PFSK-1 (cell line): ENCODE measurements at regions not wholly inside any gene's neighbourhood (a gene's known extent, or its start where the extent isn't known, plus 50 kb on each side); places are given as distances from the start of the nearest gene placed in this dataset.

Experiments
- POLR2AphosphoS5 ChIP-seq: IDR thresholded peaks from 2 replicates; pipeline ENCODE4 v1.6.1; 2012; ENCODE audit warnings: low read depth, mild to moderate bottlenecking, control low read depth, low read length, moderate library complexity
- REST ChIP-seq, 2 experiments: IDR thresholded peaks; 2 replicates each; pipeline versions ENCODE4 v1.6.1 to v1.8.0; 2011 to 2012; ENCODE audit warnings: low read depth in 2 of 2, low read length in 2 of 2, control low read depth in 1 of 2, inconsistent platforms in 1 of 2, mild to moderate bottlenecking in 1 of 2, moderate library complexity in 1 of 2; ENCODE audit not compliant: insufficient read depth in 1 of 2
- TAF1 ChIP-seq: IDR thresholded peaks from 2 replicates; pipeline ENCODE4 v1.6.1; 2012; ENCODE audit warnings: low read length, control low read depth, borderline replicate concordance; ENCODE audit not compliant: insufficient read depth

GRCh38 chr9:2439957-2440356, 181.6 kb upstream of the VLDLR start:
- TF ChIP-seq TAF1 (no peak), REST (IDR thresholded peaks at IDR 0.05; ENCODE audit: insufficient read depth in 1 of 2, low read depth in 2 of 2, low read length in 2 of 2) (no peak), POLR2AphosphoS5 (no peak)
